Kidney (tissue), 13 donors: ENCODE measurements at regions not wholly inside any gene's neighbourhood (a gene's known extent, or its start where the extent isn't known, plus 50 kb on each side); places are given as distances from the start of the nearest gene placed in this dataset.
"Not testable (repeated sequence)": the region's sequence is repeated elsewhere in the genome, so short reads cannot be mapped to it uniquely, and the experiment has no call there.

Source experiments
- DNase-seq, 5 donors: peaks; one replicate each; pipeline ENCODE4 v3.0.0-alpha.2; 2013 to 2020
- FAIRE-seq: peaks from 2 replicates; lab custom pipeline; 2012; peaks lifted over from hg19 to GRCh38; lab: Jason Lieb, UNC
- H3K27ac ChIP-seq, 2 donors: one replicate each; pipeline ENCODE4 v1.7.0; 2013; ENCODE audit warnings: low read depth in 2 of 2, low read length in 2 of 2, inconsistent platforms in 1 of 2
- H3K27me3 ChIP-seq: one replicate; pipeline ENCODE4 v1.7.1; 2013; ENCODE audit warnings: low read length, inconsistent platforms; ENCODE audit not compliant: control insufficient read depth, insufficient read depth
- H3K36me3 ChIP-seq, 3 donors: one replicate each; pipeline versions ENCODE4 v1.7.0 to v1.7.1; 2013; ENCODE audit warnings: low read length in 3 of 3, control low read depth in 1 of 3, inconsistent platforms in 1 of 3; ENCODE audit not compliant: insufficient read depth in 3 of 3, control insufficient read depth in 2 of 3
- H3K4me1 ChIP-seq, 3 donors: one replicate each; pipeline versions ENCODE4 v1.7.0 to v1.7.1; 2013; ENCODE audit warnings: low read length in 3 of 3, inconsistent platforms in 1 of 3, low read depth in 1 of 3; ENCODE audit not compliant: control insufficient read depth in 2 of 3, insufficient read depth in 2 of 3
- H3K4me3 ChIP-seq, 3 donors: one replicate each; pipeline versions ENCODE4 v1.7.0 to v1.8.1; 2013; ENCODE audit warnings: low read length in 3 of 3, control low read depth in 1 of 3, inconsistent platforms in 1 of 3
- H3K9ac ChIP-seq, 3 donors: one replicate each; pipeline versions ENCODE4 v1.7.0 to v1.7.1; 2013; ENCODE audit warnings: low read length in 3 of 3, control low read depth in 1 of 3, inconsistent platforms in 1 of 3
- H3K9me3 ChIP-seq, 3 donors: one replicate each; pipeline versions ENCODE4 v1.7.0 to v1.7.1; 2013; ENCODE audit warnings: low read length in 3 of 3, control low read depth in 1 of 3, inconsistent platforms in 1 of 3; ENCODE audit not compliant: control insufficient read depth in 2 of 3, insufficient read depth in 1 of 3
- CTCF ChIP-seq: IDR thresholded peaks from 3 replicates; pipeline ENCODE4 v1.5.1; 2012; ENCODE audit warnings: mild to moderate bottlenecking, moderate library complexity, borderline replicate concordance; ENCODE audit not compliant: insufficient read depth; ENCODE audit errors: extremely low read depth
- intact Hi-C: fragments of 100-400 bp; cut with DNase I; formaldehyde crosslinking; loops from one replicate; pipeline ENCODE4 v1.11.1; 2022
- donor health status: control.
- donor health status: control.
- donor health status: control.
- donor health status: control.
- donor health status: control.
- donor health status: DM: yes; HTN: yes; CAD: no.
- donor health status: Normal renal cell carcinoma (clear cell type).

GRCh38 chr20:40899344-40899743, 129.3 kb upstream of the TOP1 start:
- Histone ChIP-seq H3K27me3 (no peaks in the 10 kb centered on the region), H3K9me3 (no peaks in the 10 kb centered on the region), H3K4me1 (no peaks in the 10 kb centered on the region), H3K27ac (no peak overlapping the region), H3K4me3 (no peak overlapping the region), H3K36me3 (no peaks in the 10 kb centered on the region), H3K9ac (no peak overlapping the region)
- no peak for TF ChIP-seq CTCF
- FAIRE-seq, result no peak
- intact Hi-C loops, result no loop called here
- DNase-seq, result no peak

- FAIRE-seq (no peak), DNase-seq (no peak)
- Histone ChIP-seq H3K36me3 (no peaks in the 10 kb centered on the region), H3K4me1 (no peaks in the 10 kb centered on the region), H3K4me3 (no peak overlapping the region), H3K27ac (no peak overlapping the region), H3K9me3 (no peaks in the 10 kb centered on the region), H3K27me3 (no peaks in the 10 kb centered on the region), H3K9ac (no peak overlapping the region)
- intact Hi-C loops, result no loop called here
- TF ChIP-seq CTCF, result no peak
Observed at GRCh38 chr20:40900666-40901215, 127.9 kb upstream of the TOP1 start.

- no peak overlapping the region for H3K27ac ChIP-seq
- DNase-seq, result no peak
- no peak overlapping the region for H3K9ac ChIP-seq
- no peak overlapping the region for H3K4me3 ChIP-seq
- TF ChIP-seq CTCF, result no peak
- H3K9me3 ChIP-seq, result no peaks in the 10 kb centered on the region
- no peaks in the 10 kb centered on the region for H3K27me3 ChIP-seq
- H3K36me3 ChIP-seq, result no peaks in the 10 kb centered on the region
- no peaks in the 10 kb centered on the region for H3K4me1 ChIP-seq
- no peak for FAIRE-seq
- intact Hi-C loops, result no loop called here
Observed at GRCh38 chr20:40902661-40903060, 126.0 kb upstream of the TOP1 start.

GRCh38 chr20:40908309-40908708, 120.3 kb upstream of the TOP1 start:
- no peak for TF ChIP-seq CTCF
- no peak overlapping the region for H3K4me3 ChIP-seq
- H3K9me3 ChIP-seq, result no peaks in the 10 kb centered on the region
- H3K27me3 ChIP-seq, result no peaks in the 10 kb centered on the region
- FAIRE-seq (no peak), DNase-seq (no peak)
- intact Hi-C loops, result no loop called here
- no peak overlapping the region for H3K27ac ChIP-seq
- H3K9ac ChIP-seq, result no peak overlapping the region
- H3K36me3 ChIP-seq, result no peaks in the 10 kb centered on the region
- H3K4me1 ChIP-seq, result no peaks in the 10 kb centered on the region

- H3K27ac ChIP-seq, DNase-seq, H3K36me3 ChIP-seq, H3K4me3 ChIP-seq, intact Hi-C loops, H3K9ac ChIP-seq, FAIRE-seq, H3K4me1 ChIP-seq, H3K9me3 ChIP-seq, H3K27me3 ChIP-seq: not testable (repeated sequence)
Observed at GRCh38 chr20:40909489-40909888, 119.1 kb upstream of the TOP1 start.
